GM19467 (cell line): ENCODE measurements at regions not wholly inside any gene's neighbourhood (a gene's known extent, or its start where the extent isn't known, plus 50 kb on each side); places are given as distances from the start of the nearest gene placed in this dataset.
"Not testable (repeated sequence)": the region's sequence is repeated elsewhere in the genome, so short reads cannot be mapped to it uniquely, and the experiment has no call there.

Experiments used
- ATAC-seq: cut with Tn5 transposase; IDR thresholded peaks from one replicate; pipeline ENCODE4 v1.9.1; 2021; ENCODE audit warnings: mild to moderate bottlenecking, moderate library complexity; ENCODE audit not compliant: unreplicated experiment

- ATAC-seq: no peak
Measured at GRCh38 chr1:82800721-82801120, 1000.0 kb downstream of the ADGRL2 start.

GRCh38 chr1:82799261-82799660, 998.5 kb downstream of the ADGRL2 start:
- ATAC-seq: no peak

GRCh38 chr1:82795508-82796149, 994.9 kb downstream of the ADGRL2 start:
- no peak for ATAC-seq

- ATAC-seq: no peak
Measured at GRCh38 chr1:82792151-82792550, 991.4 kb downstream of the ADGRL2 start.

- ATAC-seq: no peak
Measured at GRCh38 chr1:82790556-82790955, 989.8 kb downstream of the ADGRL2 start.

- no peak for ATAC-seq
Measured at GRCh38 chr1:82788660-82789059, 987.9 kb downstream of the ADGRL2 start.

- no peak for ATAC-seq
Measured at GRCh38 chr1:82788038-82788437, 987.3 kb downstream of the ADGRL2 start.

- ATAC-seq: no peak
Measured at GRCh38 chr1:82786883-82787282, 986.1 kb downstream of the ADGRL2 start.

- no peak for ATAC-seq
Measured at GRCh38 chr1:82785268-82785790, 984.6 kb downstream of the ADGRL2 start.

- no peak for ATAC-seq
Measured at GRCh38 chr1:82783044-82783443, 982.3 kb downstream of the ADGRL2 start.

- ATAC-seq: no peak
Measured at GRCh38 chr1:82782599-82782998, 981.9 kb downstream of the ADGRL2 start.

- no peak for ATAC-seq
Measured at GRCh38 chr1:82778612-82779011, 977.9 kb downstream of the ADGRL2 start.

- no peak for ATAC-seq
Measured at GRCh38 chr1:82777240-82777639, 976.5 kb downstream of the ADGRL2 start.

GRCh38 chr1:82776730-82777129, 976.0 kb downstream of the ADGRL2 start:
- ATAC-seq: not testable (repeated sequence)

GRCh38 chr1:82775406-82776000, 974.8 kb downstream of the ADGRL2 start:
- no peak for ATAC-seq

GRCh38 chr1:82762829-82763532, 962.2 kb downstream of the ADGRL2 start:
- ATAC-seq: peak; percentile 83

GRCh38 chr1:82759035-82759434, 958.3 kb downstream of the ADGRL2 start:
- ATAC-seq: no peak

GRCh38 chr1:82755671-82756070, 954.9 kb downstream of the ADGRL2 start:
- no peak for ATAC-seq

GRCh38 chr1:82755191-82755590, 954.5 kb downstream of the ADGRL2 start:
- ATAC-seq: no peak

- ATAC-seq: no peak
Measured at GRCh38 chr1:82752046-82752445, 951.3 kb downstream of the ADGRL2 start.

GRCh38 chr1:82733645-82734044, 932.9 kb downstream of the ADGRL2 start:
- no peak for ATAC-seq

- no peak for ATAC-seq
Measured at GRCh38 chr1:82731216-82731615, 930.5 kb downstream of the ADGRL2 start.
